HG03095 (cell line): ENCODE measurements at regions not wholly inside any gene's neighbourhood (a gene's known extent, or its start where the extent isn't known, plus 50 kb on each side); places are given as distances from the start of the nearest gene placed in this dataset.

Experiments
- ATAC-seq: cut with Tn5 transposase; IDR thresholded peaks from one replicate; pipeline ENCODE4 v1.9.1; 2021; ENCODE audit warnings: moderate library complexity; ENCODE audit not compliant: unreplicated experiment

DNA sequence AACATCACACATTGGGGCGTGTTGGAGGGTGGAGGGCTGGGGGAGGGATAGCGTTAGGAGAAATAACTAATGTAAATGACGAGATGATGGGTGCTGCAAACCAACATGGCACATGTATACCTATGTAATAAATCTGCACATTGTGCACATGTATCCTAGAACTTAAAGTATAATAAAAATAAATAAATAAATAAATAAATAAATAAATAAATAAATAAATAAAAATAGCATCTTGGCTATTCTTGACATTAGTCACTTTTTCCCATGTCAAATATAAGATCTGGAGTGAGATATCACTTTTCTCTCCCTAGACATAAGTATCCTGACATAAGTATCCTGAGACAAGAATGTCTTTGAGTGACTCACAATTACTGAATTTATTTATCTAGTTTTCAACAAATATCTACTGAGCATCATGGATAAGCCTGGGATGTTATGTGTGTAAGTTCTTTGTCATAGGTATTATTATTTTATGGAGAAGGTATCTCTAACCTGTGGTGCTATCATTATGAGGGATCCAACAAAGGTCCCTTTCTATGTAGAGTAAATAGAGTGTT is 691.3 kb downstream of the SORCS1 start:
- ATAC-seq = no peak

DNA sequence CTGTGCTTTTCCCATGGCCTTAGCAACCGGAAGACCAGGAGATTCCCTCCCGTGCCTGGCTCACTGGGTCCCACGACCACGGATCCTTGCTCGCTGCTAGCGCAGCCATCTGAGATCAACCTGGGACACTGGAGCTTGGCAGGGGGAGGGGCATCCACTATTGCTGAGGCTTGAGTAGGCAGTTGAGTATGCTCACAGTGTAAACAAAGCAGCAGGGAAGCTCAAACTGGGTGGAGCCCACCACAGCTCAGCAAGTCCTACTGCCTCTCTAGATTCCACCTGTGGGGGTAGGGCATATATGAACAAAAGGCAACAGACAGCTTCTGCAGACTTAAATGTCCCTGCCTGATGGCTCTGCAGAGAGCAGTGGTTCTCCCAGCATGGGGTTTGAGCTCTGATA is 697.0 kb downstream of the SORCS1 start:
- ATAC-seq = no peak

DNA sequence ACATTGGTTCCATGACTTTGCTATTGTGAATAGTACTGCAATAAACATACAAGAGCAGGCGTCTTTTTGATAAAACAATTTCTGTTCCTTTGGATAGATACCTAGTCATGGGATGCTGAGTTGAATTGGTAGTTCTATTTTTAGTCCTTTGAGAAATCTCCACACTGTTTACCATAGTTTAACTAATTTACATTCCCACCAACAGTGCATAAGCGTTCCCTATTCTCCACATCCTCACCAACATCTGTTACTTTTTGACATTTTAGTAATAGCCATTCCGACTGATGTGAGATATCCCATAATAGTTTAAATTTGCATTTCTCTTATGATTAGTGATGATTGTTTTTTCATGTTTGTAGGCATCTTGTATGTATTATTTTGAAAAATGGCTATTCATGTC is 707.0 kb downstream of the SORCS1 start:
- ATAC-seq = no peak

DNA sequence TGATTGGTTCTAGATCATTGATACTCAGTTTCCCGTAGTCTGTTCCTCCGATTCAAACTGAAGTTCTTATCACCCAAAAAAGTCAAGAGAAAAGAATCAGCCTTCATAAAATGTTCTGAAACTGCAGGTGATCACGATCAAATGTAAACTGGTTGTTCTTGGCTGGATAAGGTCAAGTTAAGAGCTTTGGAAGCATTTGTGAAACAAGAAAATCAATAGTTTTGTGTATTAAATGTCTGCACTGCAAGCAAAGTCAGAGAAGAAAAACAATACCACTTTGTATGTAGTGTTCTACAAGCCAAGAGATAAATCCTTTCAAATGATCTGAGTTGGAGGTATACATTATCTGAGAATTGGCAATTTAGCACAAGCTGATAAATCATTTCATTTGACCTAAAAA is 710.3 kb downstream of the SORCS1 start:
- ATAC-seq = no peak

DNA sequence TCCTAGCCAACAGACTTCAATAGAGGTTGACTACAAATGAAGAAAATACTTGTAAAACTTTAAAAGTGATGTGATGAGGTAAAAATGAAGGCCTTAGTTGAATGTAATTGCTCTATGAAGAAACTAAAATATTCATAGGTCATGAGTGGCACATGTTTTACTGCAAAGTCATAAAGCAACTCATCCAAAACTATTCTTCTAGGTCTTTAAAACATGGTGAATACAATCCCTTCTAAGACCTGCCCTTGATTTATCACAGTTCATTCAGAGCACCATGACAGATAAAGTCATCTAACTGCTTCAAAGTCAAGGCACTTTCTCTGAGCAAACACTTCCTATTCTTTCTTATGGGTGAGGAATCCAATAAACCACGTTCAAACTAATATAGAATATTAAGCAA is 713.5 kb downstream of the SORCS1 start:
- no peak for ATAC-seq

DNA sequence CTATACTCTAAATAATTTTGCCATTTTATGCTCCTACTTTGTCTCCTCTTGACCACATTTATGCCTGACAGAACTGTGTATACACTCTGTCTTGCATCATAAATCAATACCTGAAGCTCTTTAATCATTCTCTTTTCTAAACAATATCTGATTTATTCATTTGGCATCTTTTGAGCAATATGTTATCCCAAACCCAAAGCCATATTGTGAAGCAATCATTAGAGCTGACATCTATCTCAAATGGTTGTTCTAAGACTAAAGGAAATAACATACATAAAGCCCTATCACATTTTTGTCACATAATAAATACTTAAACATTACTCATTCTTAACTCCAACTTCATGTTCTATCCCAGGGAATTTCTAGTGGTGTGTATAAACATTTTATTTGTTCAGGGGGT is 717.6 kb downstream of the SORCS1 start:
- ATAC-seq = no peak

DNA sequence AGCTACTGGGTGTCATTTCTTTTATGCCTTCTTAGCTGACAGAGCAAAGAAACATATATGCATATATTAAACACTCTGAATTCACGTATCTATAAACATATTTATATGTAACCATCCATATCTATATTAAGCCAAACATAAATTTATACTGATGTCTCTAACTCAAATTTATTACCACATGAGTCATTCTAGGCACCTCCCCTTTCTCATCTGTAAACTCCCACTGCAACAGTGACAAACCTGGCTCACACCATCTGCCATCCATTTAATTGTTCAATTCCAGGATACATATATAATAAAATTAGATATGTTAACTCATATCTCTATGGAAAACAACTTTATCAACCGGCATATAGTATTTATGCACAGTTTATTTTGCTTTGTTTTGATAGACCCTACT is 722.3 kb downstream of the SORCS1 start:
- ATAC-seq = no peak

DNA sequence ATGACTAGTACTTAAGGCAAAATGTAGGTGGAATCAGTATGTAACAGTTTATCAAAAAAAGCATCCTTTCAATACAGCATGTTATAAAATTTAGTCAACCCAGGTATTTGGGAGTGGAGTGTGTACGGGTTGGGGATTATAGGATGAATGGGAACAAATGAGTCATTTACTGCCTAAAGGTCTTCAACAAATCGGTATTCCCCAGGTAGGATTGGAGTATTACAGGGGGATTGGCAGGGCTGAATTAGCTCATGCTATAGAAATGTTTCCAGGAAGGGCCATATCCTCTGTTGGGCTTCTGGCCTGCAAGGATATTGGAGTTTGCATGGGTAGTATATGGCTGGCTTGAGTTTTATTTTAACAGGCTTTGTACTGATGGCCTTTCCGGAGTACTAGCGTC is 723.7 kb downstream of the SORCS1 start:
- no peak for ATAC-seq

DNA sequence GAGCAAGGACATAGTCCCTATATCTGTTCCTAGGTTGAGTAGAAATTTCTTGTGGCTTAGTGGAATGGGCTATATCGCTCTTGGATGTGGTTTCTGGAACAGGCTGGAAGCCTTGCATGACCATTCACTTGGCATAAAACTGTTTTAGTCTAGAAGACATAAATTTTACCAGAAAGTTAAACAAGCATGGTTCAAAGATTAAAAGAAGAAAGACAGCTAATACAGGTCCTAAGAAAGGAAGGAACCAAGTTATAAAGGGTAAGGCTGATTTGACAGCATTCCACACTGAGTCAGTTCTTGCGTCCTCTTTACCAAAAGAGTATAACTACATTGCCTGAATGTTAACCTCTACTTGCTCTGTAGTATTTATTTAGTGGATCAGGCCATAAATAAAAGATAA is 724.2 kb downstream of the SORCS1 start:
- ATAC-seq = no peak

DNA sequence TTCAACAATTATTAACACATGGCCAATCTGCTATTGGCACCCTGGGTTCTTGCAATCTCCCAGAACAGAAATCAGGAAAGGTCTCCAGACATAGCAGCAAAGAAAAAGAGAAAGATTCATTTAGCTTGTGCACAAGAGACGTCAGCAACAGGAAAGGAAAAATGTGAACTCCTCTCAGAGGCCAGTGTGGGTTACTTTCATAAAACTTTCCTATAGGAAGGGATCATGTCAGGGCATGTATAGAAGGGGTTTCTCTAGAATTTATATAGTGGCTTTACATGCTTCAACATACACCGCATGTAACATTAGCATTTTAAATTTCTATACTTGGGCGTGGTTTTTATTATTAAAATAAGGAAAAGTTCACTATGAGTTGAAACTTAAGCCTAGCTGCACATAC is 725.1 kb downstream of the SORCS1 start:
- ATAC-seq = no peak

DNA sequence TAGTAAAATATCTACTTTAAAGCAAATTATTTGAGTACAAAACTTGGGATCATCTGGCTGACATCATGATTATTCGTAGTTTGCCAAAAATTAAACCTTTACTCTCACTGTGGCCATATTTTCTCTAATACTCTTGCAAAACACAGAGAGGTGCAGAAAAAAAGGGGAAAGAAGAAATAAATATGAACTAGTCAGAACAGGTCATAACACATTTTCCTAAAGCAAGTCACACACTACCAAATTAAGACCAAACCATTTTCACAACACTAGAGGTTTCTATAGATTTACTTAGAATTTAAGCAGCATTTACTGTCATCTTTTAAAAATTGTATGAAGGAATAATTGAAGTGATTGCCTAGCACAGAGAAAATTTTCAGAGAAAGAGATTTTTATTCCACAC is 726.1 kb downstream of the SORCS1 start:
- no peak for ATAC-seq

DNA sequence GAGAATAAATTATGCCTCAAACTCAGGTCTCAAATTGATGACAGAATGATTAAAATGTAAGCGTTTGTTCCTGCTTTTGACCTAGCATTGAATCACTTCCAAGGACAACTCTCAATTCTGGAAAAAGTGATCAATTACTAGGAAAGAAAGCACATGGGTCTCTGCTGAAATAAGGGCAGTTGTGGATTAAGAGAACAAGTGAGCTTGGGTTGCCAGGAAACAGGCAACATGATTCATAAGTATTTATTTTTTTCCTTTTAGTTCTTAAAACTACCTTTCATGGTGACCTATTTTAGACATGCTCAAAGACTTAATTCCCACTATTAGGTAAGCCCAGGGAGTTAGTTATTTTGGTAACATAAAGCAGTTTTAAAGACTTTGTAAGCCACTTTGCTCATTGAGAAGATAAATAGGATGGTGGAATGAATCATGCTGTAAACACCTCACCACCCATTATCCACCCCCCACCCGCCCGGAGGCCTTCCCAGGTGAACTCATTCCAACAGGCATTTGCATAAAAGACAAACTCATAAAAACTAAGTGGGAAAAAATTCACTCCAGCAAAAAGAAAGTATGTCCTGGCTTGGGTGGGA is 728.3 kb downstream of the SORCS1 start:
- no peak for ATAC-seq

DNA sequence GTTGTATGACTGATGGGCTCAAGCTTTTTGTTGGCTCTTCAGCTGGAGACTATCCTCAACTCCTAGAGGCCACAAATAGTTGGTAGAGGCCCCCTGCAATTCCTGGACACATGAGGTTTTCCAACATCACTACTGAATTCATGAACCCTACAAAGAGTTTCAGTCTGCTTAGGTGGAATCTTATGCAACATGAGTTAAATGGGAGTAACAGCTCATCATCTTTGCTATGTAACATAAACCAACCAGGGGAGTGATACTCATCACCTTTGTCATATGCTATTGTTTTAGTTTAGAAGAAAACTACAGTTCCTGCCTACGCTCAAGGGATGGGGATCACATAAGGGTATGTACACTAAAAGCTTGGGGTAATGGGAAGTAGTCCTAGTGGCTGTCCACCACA is 729.4 kb downstream of the SORCS1 start:
- ATAC-seq = no peak

DNA sequence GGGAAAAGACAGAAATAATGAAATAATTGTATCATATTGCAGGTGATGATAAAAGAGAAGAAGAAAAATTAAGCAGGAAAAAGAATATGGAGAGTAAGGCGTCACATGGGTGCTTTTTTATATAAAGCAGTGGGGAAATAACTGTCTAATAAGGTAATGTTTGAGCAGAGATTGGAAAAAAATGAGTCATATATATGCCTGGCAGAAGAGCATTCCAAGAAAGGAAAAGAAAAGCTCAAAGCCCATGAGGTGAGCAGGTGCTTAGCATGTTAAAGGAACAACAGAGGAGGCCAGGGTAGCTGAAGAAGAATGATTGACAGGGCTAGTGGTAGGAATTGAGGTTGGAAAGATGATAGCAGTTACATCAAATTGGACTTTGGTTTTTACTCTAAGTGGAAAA is 739.5 kb downstream of the SORCS1 start:
- no peak for ATAC-seq

DNA sequence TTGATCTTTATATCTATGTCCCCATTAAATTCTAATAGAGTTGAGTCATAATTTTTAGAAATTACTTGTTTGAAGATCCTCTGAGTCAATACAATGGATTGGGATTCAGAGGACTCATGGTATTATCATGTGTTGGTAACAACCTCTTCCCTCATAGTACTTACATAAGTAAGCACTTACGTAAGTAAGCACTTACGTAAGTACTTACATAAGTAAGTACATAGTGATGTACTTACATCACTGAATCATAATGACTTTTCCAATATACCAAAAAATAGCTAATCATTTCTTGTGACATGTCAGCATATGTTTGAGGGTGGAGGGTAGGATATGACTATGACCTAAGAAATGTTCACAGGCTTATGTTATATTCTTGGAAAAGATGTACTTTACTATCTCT is 740.5 kb downstream of the SORCS1 start:
- ATAC-seq = no peak

DNA sequence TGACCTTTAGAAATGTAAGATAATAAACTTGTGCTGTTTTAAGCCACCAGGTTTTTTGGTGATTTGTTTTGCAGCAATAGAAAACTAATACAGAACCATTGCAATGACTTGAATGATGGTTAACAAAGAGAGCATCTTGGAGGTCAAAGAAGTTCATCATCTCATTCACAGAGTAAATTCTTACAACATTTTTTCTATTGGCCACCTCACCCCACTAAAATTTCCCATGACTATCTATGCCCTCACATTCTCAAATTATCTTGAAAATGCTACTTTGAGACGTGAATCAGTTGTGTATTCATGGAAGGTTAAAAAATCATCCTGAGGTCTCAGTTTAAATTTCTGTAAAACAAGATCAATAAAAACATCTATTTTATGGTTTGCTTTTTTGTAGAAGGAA is 754.2 kb downstream of the SORCS1 start:
- no peak for ATAC-seq

DNA sequence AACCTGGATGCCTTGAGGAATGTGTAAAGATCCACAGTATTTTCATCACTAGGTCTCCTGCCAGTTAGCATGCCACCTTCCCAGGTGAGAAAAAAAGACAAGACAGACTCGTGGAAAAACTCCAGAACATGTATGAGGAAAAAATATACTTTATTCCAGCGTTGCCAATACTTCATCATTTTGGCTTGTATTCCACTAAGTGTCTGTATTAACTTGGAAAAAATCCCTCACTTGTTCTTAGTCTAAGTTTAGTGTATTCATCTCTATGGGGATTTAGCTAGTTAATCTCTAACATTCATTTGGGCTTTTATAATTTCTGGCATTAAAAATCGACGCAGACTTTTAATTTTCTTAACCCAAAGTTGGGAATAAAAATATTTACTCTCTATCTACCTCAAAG is 759.4 kb downstream of the SORCS1 start:
- no peak for ATAC-seq

DNA sequence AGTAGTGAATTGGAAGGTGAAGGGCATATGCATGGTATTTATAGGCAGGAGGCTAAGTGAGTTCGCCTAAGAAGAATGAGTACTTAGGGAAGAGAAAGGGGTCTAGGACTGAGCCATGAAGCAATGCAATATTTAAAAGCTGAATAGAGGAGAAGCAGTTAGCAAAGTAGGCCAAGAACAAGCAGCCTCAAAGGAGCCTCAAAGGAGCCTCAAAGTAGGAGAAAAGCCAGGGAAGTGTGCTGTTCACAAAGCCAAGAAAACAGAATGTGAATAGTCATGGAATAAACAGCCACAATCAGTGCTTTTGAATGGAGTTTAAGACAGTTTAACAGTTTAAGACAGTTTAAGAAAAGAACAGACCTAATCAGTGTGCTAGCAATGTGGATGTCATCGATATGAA is 762.0 kb downstream of the SORCS1 start:
- ATAC-seq = no peak

DNA sequence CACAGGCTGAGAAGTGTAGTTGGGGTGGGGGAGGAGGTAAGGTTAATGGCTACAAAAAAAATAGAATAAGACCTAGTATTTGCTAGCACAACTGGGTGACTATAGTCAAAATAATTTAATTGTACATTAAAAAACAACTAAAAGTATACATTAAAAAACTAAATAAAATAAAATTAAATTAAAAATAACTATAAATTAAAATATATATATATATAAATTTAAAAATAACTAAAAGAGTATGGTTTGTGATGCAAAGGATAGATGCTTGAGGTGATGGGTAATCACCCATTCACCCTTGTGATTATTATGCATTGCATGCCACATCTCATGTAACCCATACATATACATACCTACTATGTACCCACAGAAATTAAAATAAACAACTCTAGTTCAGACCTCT is 762.5 kb downstream of the SORCS1 start:
- no peak for ATAC-seq

DNA sequence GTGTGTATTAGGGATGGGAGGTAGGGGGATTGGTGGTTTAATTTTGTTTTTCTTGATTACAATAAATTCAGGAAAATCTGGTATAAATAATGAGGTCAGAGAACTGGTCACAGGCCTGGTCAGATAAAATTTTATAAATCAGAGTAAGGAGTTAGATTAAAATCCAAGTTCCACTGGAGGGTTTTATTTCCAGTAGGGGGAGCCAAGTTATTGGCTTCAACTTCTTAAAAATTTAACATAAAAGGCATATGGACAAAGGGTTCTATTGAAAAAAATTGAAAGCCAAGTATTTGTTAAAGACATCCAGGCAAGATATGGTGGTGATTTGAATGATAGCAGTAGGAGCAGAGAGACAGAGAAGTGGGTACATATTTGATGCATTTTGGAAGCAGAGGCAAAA is 763.3 kb downstream of the SORCS1 start:
- ATAC-seq = no peak

DNA sequence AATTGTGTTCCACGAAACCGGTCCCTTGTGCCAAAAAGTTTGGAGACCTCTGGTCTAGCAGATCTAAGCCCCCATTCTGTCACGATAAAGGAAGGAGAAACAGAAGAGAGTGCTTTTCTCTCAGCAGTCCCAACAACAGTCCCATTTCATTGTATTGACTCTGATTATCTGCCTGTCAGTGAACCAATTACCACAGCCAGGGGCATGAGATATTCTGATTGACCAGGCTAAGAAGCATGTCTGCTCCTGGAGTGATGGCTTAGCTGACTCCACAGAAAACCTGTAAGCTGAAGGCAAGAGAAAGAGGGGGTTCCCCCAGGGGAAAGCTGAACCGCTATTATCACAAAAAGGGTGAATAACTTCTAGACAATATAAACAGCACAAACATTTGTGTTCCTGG is 765.4 kb downstream of the SORCS1 start:
- no peak for ATAC-seq

DNA sequence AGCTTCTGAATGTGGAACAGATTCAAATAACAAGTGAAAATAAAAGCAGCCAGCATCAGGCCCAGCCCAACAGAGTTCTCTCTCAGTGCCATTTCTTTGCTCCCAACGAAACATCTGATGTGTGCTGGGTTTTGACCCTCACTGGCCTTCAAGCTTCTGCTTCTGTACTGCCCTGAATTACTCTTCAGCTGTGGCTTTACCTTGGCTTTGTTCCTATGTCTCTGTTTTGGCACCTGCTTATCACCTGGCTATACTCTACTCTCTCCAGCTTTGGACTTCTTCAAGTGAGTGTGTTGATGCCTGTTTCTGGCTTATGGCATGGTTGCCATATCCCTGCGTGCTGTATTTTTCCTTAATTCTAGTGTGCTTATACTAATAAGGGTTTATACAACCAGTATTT is 768.3 kb downstream of the SORCS1 start:
- ATAC-seq = no peak

DNA sequence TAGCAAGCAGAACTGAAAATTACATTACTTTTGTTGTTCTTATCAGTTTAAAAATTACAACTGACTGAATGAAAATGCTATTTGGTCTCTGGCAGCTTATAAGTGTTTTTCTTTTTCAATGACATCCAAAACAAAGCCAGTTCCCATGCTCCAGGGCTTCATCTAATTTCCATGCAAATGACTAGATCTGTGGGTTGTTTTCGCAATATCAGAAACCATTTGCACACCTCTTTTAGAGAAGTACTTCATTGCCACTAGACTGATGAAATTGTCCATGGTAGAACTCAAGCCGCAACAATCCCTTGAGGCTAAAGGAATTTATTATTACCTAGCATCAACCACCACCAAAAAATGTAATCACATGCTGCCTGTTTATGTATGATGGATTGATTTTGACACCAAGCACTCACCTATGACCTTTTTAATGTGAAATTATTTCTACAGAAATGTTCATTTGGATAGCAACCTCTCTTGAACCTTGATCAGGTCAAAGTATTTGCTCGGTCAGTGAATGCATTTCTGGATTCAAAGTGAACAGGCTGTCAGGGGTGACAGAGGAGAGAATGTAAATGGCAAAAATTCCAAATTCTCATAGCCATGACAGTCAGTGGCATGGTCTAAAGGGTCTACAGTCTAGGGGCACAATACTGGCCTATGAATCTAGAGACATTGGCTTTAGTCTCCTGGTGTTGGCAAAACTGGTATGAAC is 769.3 kb downstream of the SORCS1 start:
- ATAC-seq = no peak
